B cell (primary cell): ENCODE measurements at regions not wholly inside any gene's neighbourhood (a gene's known extent, or its start where the extent isn't known, plus 50 kb on each side); places are given as distances from the start of the nearest gene placed in this dataset.

Experiments
- EZH2 ChIP-seq: IDR thresholded peaks from 2 replicates; pipeline ENCODE4 v1.6.1; 2012; ENCODE audit warnings: borderline replicate concordance, low read depth, mild to moderate bottlenecking, moderate library complexity, low read length; ENCODE audit not compliant: insufficient read depth, poor library complexity, severe bottlenecking
- TF ChIP-seq, protein P1 (sequence below): fragments of 200-600 bp; IDR thresholded peaks from one replicate; pipeline ENCODE4 v1.8.0; 2022; ENCODE audit warnings: antibody characterized with exemption, mild to moderate bottlenecking

- TF ChIP-seq, protein P1, sequence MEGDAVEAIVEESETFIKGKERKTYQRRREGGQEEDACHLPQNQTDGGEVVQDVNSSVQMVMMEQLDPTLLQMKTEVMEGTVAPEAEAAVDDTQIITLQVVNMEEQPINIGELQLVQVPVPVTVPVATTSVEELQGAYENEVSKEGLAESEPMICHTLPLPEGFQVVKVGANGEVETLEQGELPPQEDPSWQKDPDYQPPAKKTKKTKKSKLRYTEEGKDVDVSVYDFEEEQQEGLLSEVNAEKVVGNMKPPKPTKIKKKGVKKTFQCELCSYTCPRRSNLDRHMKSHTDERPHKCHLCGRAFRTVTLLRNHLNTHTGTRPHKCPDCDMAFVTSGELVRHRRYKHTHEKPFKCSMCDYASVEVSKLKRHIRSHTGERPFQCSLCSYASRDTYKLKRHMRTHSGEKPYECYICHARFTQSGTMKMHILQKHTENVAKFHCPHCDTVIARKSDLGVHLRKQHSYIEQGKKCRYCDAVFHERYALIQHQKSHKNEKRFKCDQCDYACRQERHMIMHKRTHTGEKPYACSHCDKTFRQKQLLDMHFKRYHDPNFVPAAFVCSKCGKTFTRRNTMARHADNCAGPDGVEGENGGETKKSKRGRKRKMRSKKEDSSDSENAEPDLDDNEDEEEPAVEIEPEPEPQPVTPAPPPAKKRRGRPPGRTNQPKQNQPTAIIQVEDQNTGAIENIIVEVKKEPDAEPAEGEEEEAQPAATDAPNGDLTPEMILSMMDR = no peak
- no peak for TF ChIP-seq EZH2
Observed at GRCh38 chr4:53721263-53721662, 130.0 kb upstream of the LNX1 start.
